ENCODE measurements at regions not wholly inside any gene's neighbourhood (a gene's known extent, or its start where the extent isn't known, plus 50 kb on each side); places are given as distances from the start of the nearest gene placed in this dataset.
"Not testable (repeated sequence)": the region's sequence is repeated elsewhere in the genome, so short reads cannot be mapped to it uniquely, and the experiment has no call there.

DNA sequence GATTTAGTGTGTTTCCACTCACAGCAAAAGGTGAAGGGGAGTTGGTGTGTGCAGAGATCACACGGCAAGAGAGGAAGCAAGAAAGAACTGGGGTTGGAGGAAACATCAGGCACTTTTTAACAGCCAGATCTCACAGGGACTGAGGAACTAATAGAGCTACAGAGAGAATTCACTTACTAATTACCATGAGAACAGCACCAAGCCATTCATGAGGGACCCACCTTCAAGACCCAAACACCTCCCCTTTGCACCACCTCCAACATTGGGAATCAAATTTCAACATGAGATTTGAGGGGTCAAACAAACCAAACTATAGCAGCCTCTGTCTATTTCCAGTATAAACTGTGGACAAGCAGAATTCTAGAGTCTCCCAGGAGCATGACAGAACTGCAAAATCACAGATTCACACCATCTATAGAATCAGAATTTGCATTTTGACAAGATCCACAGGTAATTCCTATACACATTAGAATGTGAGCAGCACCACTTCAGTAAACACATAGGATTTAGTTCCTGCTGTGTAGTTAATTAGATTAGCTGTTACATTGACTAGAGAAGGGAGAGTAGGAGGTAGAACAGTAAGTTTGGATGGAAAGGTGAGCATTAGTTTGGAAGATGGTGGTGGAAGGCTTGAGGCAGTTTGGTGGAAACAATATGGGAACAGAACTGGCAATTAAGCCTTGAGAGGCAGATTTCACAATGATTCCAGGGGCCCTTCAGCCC, 311.7 kb downstream of the NSUN3 start:
- CTCF ChIA-PET = no interaction called here
- Mint-ChIP-seq H3K4me1 (no peaks in the 10 kb centered on the region), H3K9me3 (ENCODE audit: low read depth) (no peaks in the 10 kb centered on the region), H3K4me3 (no peak overlapping the region), H3K27ac (no peak overlapping the region), H3K36me3 (no peaks in the 10 kb centered on the region), H3K27me3 (no peaks in the 10 kb centered on the region)
- ATAC-seq = no peak
- no peak for DNase-seq

DNA sequence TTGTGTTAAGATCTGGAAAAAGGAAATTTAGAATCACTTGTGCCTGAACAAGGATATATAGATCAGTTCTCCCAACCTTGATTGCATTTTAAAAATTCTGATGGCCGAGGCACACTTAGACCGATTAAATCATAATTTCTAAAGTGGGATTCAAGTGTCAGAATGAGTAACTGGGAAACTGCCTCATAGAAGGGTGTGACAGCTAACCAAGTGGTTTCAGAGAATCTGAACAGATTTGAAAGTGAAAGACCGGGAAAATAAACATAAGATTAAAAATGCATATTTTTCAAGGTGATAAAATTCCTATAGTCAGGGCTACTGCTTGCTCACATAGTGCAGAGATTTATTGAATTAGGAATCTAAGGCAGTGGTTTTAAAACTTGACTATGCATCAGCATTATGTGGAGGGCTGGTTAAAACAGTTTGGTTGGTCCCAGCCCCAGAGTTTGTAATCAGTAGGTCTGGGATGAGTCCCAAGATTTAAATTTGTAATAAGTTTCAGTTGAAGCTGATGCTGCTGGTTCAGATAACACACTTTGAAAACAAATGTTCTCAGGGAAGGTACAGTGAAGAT, 314.3 kb downstream of the NSUN3 start:
- H3K4me1 Mint-ChIP-seq; H3K36me3 Mint-ChIP-seq; H3K9me3 Mint-ChIP-seq (ENCODE audit: low read depth); DNase-seq; CTCF ChIA-PET; H3K27me3 Mint-ChIP-seq; H3K4me3 Mint-ChIP-seq; ATAC-seq; H3K27ac Mint-ChIP-seq: not testable (repeated sequence)

DNA sequence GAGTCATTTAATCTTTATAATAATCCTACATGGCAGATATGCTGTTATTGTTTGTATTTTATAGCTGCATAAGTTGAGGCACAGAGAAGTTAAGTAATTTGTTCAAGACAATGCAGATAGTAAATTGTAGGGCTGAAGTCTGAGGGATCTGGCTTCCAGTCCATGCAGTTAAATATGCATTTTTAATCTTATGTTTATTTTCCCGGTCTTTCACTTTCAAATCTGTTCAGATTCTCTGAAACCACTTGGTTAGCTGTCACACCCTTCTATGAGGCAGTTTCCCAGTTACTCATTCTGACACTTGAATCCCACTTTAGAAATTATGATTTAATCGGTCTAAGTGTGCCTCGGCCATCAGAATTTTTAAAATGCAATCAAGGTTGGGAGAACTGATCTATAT, 315.0 kb downstream of the NSUN3 start:
- H3K9me3 Mint-ChIP-seq (ENCODE audit: low read depth); H3K36me3 Mint-ChIP-seq; ATAC-seq; H3K4me3 Mint-ChIP-seq; H3K27ac Mint-ChIP-seq; CTCF ChIA-PET; H3K4me1 Mint-ChIP-seq; DNase-seq; H3K27me3 Mint-ChIP-seq: not testable (repeated sequence)

DNA sequence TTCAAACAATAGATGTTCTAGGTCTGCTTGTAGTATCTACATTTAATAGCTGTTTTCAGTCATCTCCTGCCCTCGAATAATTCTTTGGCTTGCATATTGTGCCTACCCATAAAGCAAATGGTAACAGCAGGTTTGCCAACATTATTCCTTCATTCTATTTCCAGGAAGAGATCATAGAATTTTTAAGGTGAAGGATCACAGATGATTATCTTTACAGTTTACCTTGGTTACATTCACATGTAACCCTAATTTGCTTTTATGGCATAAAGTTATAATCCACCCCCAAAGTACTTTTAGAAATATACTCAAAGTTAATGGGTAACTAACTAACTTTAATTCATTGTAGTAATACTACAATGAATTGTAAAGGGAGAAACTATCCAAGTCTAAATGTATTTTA, 315.5 kb downstream of the NSUN3 start:
- Mint-ChIP-seq H3K27me3 (no peaks in the 10 kb centered on the region), H3K36me3 (no peaks in the 10 kb centered on the region), H3K4me1 (no peaks in the 10 kb centered on the region), H3K27ac (no peak overlapping the region), H3K4me3 (no peak overlapping the region), H3K9me3 (ENCODE audit: low read depth) (peaks cover 5% of the 10 kb centered on the region)
- DNase-seq (no peak), ATAC-seq (no peak)
- CTCF ChIA-PET = no interaction called here

DNA sequence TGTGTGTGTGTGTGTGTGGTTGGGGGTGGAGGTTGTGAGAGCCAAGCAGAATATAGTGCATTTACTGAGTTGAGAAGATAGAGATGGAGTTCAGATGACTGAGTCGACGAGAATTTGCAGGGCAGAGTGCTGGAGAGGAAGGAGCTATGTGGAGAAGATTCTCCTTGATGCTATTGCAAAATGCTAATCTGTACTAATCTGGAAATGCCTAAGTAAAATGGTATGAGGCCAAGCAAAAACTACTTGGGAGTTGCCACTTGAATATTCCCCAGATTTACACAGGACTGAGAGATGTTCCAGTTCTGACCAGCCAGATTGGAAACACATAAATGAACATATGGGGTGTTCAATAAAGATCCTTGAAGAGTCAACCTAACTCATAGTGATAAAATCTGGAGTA, 316.4 kb downstream of the NSUN3 start:
- no peak overlapping the region for H3K4me3 Mint-ChIP-seq
- CTCF ChIA-PET = no interaction called here
- ATAC-seq = no peak
- no peak overlapping the region for H3K27ac Mint-ChIP-seq
- no peaks in the 10 kb centered on the region for H3K4me1 Mint-ChIP-seq
- peaks cover 5% of the 10 kb centered on the region for H3K9me3 Mint-ChIP-seq (ENCODE audit: low read depth)
- no peak for DNase-seq
- no peaks in the 10 kb centered on the region for H3K27me3 Mint-ChIP-seq
- H3K36me3 Mint-ChIP-seq = no peaks in the 10 kb centered on the region

DNA sequence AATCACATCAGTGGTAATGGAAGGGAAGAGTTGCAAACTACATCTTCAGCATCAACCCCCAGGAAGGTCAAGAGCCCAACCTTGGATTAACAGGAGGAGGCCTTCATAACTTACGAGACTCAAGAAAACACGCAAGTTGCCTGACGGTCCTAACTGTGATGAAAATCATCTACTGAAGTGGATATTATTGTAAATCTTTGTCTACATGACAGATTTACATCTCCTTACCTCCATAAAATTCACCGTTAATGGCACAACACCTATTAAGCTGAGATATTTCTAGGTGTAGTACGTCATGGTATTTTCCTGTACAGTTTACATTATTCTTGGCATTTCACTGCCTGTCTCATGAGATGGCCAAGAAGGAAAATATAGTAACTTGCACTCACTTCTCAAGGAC, 332.0 kb downstream of the NSUN3 start:
- H3K27ac Mint-ChIP-seq = no peak overlapping the region
- H3K36me3 Mint-ChIP-seq = no peaks in the 10 kb centered on the region
- no peaks in the 10 kb centered on the region for H3K9me3 Mint-ChIP-seq (ENCODE audit: low read depth)
- no peaks in the 10 kb centered on the region for H3K27me3 Mint-ChIP-seq
- H3K4me1 Mint-ChIP-seq = no peaks in the 10 kb centered on the region
- ATAC-seq (no peak), DNase-seq (no peak)
- CTCF ChIA-PET = no interaction called here
- H3K4me3 Mint-ChIP-seq = no peak overlapping the region

DNA sequence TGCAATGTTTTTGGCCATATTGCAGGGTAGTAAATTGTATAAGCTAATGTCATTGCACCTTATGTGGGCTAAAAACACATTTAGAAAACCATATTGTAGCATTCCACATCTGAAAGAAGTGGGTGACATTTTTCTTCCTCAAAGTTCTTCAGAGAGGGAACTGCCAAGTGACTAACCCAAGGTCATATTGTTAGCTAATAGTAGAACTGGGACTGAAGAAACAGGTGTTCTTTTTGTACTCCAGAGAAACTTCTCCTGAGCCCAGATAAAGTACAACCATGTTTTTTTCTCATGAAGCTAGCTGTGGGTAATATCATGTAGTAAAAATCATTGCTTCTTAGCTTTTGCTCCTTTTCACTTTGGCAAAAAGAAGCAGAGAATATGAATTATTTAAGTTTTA, 333.0 kb downstream of the NSUN3 start:
- ATAC-seq = no peak
- no peak overlapping the region for H3K27ac Mint-ChIP-seq
- no peak overlapping the region for H3K4me3 Mint-ChIP-seq
- H3K4me1 Mint-ChIP-seq = no peaks in the 10 kb centered on the region
- no peaks in the 10 kb centered on the region for H3K27me3 Mint-ChIP-seq
- H3K9me3 Mint-ChIP-seq (ENCODE audit: low read depth) = no peaks in the 10 kb centered on the region
- H3K36me3 Mint-ChIP-seq = no peaks in the 10 kb centered on the region
- CTCF ChIA-PET = no interaction called here
- no peak for DNase-seq

DNA sequence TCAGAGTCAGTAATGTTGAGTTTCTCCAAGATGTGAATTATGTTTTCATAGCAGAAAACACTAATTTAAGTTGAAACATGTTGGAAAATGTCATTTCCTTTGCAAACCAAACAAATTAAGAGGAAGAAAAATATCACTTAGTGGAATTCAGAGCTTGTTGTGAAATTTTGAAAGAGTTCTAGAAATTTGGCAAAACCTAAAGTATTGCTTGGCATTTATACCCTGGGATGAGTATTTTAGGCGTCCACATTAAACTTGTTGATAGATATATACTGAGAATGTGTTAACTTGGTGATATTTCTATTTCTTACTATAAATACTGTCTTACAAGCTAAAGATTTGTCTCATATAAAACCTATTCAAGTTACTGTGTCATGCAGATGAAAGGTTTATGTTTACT, 335.2 kb downstream of the NSUN3 start:
- no peaks in the 10 kb centered on the region for H3K27me3 Mint-ChIP-seq
- H3K36me3 Mint-ChIP-seq = no peaks in the 10 kb centered on the region
- H3K4me3 Mint-ChIP-seq = no peak overlapping the region
- CTCF ChIA-PET = no interaction called here
- H3K9me3 Mint-ChIP-seq (ENCODE audit: low read depth) = no peaks in the 10 kb centered on the region
- ATAC-seq = no peak
- H3K27ac Mint-ChIP-seq = no peak overlapping the region
- no peaks in the 10 kb centered on the region for H3K4me1 Mint-ChIP-seq
- DNase-seq = no peak

DNA sequence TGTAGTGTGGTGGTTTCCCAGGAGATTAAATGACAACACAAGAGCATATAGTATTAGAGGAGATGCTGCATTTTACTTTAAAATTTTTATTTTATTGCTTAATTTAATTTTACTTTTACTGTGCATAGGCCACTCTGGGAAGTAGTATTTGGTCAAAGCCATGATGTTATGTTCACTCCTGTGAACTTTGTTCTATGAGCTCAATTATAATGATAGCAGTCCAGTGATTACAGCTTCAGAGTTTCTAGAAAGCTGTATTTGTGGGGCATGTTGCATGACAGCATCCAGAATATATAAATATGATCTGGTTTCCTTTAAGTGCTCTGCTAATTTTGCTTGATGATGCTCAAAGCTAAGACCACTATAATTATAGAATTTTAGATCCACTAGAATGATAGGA, 338.6 kb downstream of the NSUN3 start:
- Mint-ChIP-seq H3K27ac (no peak overlapping the region), H3K36me3 (no peaks in the 10 kb centered on the region), H3K4me1 (no peaks in the 10 kb centered on the region), H3K27me3 (no peaks in the 10 kb centered on the region), H3K9me3 (ENCODE audit: low read depth) (no peaks in the 10 kb centered on the region), H3K4me3 (no peak overlapping the region)
- no peak for DNase-seq
- CTCF ChIA-PET = no interaction called here
- no peak for ATAC-seq

DNA sequence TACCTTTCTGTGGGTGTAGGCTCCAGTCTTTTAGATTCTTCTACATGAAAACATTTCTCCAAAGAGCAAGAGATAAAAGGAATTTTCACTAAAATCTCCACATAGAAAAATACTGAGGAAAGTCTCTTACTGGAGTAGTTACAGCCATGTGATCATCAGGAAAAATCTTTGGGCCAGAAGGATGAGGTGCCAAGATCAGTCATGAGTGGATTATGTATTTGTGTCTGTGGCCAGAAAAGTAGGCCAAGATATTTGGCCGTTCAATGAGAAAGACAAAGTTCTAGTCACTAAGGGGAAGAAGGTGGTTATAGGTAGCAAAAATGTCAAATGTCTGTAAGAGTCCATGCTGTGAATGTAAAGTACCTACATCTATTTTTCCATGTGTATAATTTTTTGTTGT, 339.3 kb downstream of the NSUN3 start:
- no peaks in the 10 kb centered on the region for H3K27me3 Mint-ChIP-seq
- DNase-seq = no peak
- CTCF ChIA-PET = no interaction called here
- H3K9me3 Mint-ChIP-seq (ENCODE audit: low read depth) = no peaks in the 10 kb centered on the region
- no peak overlapping the region for H3K4me3 Mint-ChIP-seq
- H3K27ac Mint-ChIP-seq = no peak overlapping the region
- ATAC-seq = no peak
- H3K4me1 Mint-ChIP-seq = no peaks in the 10 kb centered on the region
- no peaks in the 10 kb centered on the region for H3K36me3 Mint-ChIP-seq

DNA sequence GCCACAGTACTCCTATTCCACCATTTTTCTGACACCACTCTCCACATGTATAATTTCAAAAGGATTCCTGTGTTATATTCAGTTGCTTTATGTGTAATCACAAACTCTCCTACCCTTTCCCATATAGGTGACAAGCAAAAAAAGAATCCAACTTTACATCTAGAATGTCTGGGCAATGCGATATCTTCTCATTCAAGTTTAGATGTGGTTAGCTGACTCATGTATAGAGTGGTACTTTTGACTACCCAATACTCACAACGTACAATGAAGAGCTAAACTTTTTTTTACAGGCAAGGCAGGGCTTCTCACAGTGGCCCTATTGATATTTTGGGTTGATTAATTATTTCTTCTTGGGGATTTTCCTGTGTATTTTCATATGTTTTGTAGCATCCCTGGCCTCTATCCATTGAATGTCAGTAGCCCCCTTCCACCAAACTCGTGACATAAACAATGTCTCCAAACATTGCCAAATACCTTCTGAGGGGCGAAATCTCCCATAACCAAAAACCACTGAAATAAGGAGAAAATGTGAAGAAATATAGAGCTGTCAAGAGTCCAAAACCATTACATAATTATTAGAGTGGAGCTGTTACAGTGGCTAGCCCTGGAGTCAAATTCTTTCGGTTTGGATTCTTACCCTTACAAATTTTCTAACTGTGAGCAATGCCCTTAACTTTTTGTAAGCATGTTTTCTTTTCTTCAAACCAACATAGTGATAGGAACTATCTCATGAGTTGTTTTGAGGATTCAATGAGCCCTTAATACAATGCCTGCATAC, 342.6 kb downstream of the NSUN3 start:
- CTCF ChIA-PET = no interaction called here
- H3K9me3 Mint-ChIP-seq (ENCODE audit: low read depth) = no peaks in the 10 kb centered on the region
- H3K4me1 Mint-ChIP-seq = no peaks in the 10 kb centered on the region
- no peaks in the 10 kb centered on the region for H3K36me3 Mint-ChIP-seq
- no peaks in the 10 kb centered on the region for H3K27me3 Mint-ChIP-seq
- DNase-seq (no peak), ATAC-seq (no peak)
- no peak overlapping the region for H3K27ac Mint-ChIP-seq
- no peak overlapping the region for H3K4me3 Mint-ChIP-seq

DNA sequence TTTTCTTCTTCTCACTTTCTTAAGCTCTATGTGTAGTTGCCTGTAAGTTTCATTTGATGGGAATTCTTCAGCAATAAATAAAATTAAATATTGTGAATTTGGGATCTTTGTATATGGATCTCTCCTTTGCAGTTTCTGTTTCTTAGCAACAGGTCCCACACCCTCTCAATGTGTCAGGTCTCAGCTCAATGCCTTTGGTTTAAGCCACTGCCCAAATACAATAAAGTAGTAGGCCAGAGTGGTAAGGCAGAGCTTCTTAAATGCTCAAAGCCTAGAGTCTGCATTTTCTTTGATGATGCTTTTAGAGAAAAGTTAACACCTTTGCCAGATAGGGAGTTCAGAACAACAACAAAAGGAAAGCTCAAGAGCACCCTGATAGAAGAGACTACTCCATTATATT, 343.7 kb downstream of the NSUN3 start:
- H3K4me3 Mint-ChIP-seq = no peak overlapping the region
- H3K27ac Mint-ChIP-seq = no peak overlapping the region
- no peaks in the 10 kb centered on the region for H3K27me3 Mint-ChIP-seq
- no peaks in the 10 kb centered on the region for H3K4me1 Mint-ChIP-seq
- H3K36me3 Mint-ChIP-seq = no peaks in the 10 kb centered on the region
- DNase-seq (no peak), ATAC-seq (no peak)
- CTCF ChIA-PET = no interaction called here
- no peaks in the 10 kb centered on the region for H3K9me3 Mint-ChIP-seq (ENCODE audit: low read depth)

DNA sequence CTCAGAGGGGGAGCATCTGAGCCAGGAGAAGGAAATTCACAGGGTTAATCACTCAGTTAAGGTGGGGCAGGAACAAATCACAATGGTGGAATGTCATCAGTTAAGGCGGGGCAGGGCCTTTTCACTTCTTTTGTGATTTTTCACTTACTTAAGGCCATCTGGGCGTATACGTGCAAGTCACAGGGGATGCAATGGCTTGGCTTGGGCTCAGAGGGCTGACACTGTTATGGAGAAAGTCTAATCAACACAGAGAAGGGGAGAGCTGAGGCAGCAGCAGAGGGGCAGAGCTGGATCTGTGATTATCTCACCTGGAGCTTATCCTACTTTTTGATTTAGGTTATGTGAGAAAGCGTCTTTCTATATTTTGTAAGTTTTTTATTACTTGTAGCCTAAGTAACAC, 350.1 kb downstream of the NSUN3 start:
- CTCF ChIA-PET; ATAC-seq; H3K27ac Mint-ChIP-seq; H3K36me3 Mint-ChIP-seq; H3K27me3 Mint-ChIP-seq; H3K9me3 Mint-ChIP-seq (ENCODE audit: low read depth); H3K4me1 Mint-ChIP-seq; H3K4me3 Mint-ChIP-seq; DNase-seq: not testable (repeated sequence)

DNA sequence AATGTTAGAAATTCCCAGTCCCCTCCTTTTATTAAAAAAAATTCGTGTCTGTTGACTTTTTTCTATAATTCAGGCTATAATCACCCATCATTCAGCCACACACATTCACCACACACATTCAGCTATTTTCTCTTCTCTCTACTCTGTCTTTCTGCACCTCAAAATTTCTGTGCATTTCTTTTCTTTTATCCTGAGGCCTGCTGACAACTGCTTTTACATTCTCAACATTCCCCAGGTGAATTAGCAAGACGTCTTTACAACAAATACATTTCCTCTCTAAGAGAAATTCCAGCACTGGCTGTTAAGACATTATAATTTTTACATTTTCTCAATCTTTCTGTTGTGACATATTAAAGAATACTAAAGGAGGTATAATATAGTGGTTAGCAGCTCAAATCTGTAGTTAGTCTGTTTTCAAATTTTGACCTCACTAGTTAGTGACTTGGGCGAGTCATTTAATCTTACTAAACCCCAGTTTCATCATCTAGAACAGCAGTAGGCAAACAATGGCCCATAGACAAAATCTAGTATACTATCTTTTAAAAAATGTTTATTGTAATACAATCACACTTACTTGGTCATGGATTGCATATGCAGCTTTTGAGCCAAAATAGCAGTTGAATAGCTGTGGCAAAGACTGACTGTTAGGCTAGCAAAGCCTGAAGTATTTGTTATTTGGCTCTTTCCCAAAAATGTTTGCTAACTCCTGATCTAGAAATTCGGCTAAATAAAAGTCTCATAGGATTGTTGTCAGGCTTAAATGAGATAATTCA, 350.7 kb downstream of the NSUN3 start:
- CTCF ChIA-PET = no interaction called here
- ATAC-seq = no peak
- Mint-ChIP-seq H3K27ac (no peak overlapping the region), H3K36me3 (no peaks in the 10 kb centered on the region), H3K4me3 (no peak overlapping the region), H3K27me3 (no peaks in the 10 kb centered on the region), H3K9me3 (ENCODE audit: low read depth) (peaks cover 4% of the 10 kb centered on the region), H3K4me1 (no peaks in the 10 kb centered on the region)
- DNase-seq = no peak

Measured in activated CD8-positive, alpha-beta memory T cell treated with anti-CD3 and anti-CD28 coated beads, Interleukin-2, amount 10 ng/mL, durations not matched to agents 7 days and 5 days (primary cell).